C4-2B (cell line): ENCODE measurements at regions not wholly inside any gene's neighbourhood (a gene's known extent, or its start where the extent isn't known, plus 50 kb on each side); places are given as distances from the start of the nearest gene placed in this dataset.

Source experiments
- H3K27ac ChIP-seq: fragments of 450-650 bp; 2 replicates; pipeline ENCODE4 v1.5.1; 2017
- CTCF ChIP-seq: fragments of 450-650 bp; conservative IDR thresholded peaks from 2 replicates; pipeline ENCODE4 v1.5.1; 2017; ENCODE audit warnings: mild to moderate bottlenecking
- ZFX ChIP-seq: fragments of 450-650 bp; IDR thresholded peaks from 2 replicates; pipeline ENCODE4 v1.6.1; 2017

- TF ChIP-seq CTCF (no peak), ZFX (no peak)
- H3K27ac ChIP-seq, result no peak overlapping the region
These were observed 431.4 kb downstream of the TBC1D4 start for GRCh38 chr13:75050419-75051046.

GRCh38 chr13:75049735-75050335 lies 432.1 kb downstream of the TBC1D4 start:
- H3K27ac ChIP-seq, result no peak overlapping the region
- no peak for TF ChIP-seq CTCF
- no peak for TF ChIP-seq ZFX

GRCh38 chr13:75042807-75043206 lies 439.2 kb downstream of the TBC1D4 start:
- TF ChIP-seq CTCF (no peak), ZFX (no peak)
- H3K27ac ChIP-seq, result no peak overlapping the region

- no peak for TF ChIP-seq ZFX
- TF ChIP-seq CTCF, result no peak
- no peak overlapping the region for H3K27ac ChIP-seq
These were observed 443.4 kb downstream of the TBC1D4 start for GRCh38 chr13:75038393-75039113.

GRCh38 chr13:75025956-75026355 lies 456.0 kb downstream of the TBC1D4 start:
- TF ChIP-seq CTCF (no peak), ZFX (no peak)
- H3K27ac ChIP-seq, result no peak overlapping the region

GRCh38 chr13:75024602-75025001 lies 457.4 kb downstream of the TBC1D4 start:
- no peak overlapping the region for H3K27ac ChIP-seq
- no peak for TF ChIP-seq ZFX
- TF ChIP-seq CTCF, result no peak

GRCh38 chr13:75023609-75024008 lies 458.4 kb downstream of the TBC1D4 start:
- no peak overlapping the region for H3K27ac ChIP-seq
- no peak for TF ChIP-seq CTCF
- no peak for TF ChIP-seq ZFX
